H9 (cell line): ENCODE measurements at regions not wholly inside any gene's neighbourhood (a gene's known extent, or its start where the extent isn't known, plus 50 kb on each side); places are given as distances from the start of the nearest gene placed in this dataset.

Source experiments
- DNase-seq: peaks from one replicate; pipeline ENCODE4 v3.0.0-alpha.2; 2017
- H2AFZ ChIP-seq: one replicate; pipeline ENCODE4 v1.6.1; 2013; ENCODE audit warnings: mild to moderate bottlenecking, low read length, control low read depth, moderate library complexity
- H2AK5ac ChIP-seq: 2 replicates; pipeline ENCODE4 v1.6.1; 2013; ENCODE audit warnings: low read length, control low read depth, mixed read lengths; ENCODE audit not compliant: insufficient read length
- H2BK120ac ChIP-seq: one replicate; pipeline ENCODE4 v1.6.1; 2013; ENCODE audit warnings: low read depth, mild to moderate bottlenecking, low read length, control low read depth, inconsistent platforms; ENCODE audit not compliant: poor library complexity, severe bottlenecking
- H2BK12ac ChIP-seq: 2 replicates; pipeline ENCODE4 v1.6.1; 2013; ENCODE audit warnings: low read length, control low read depth, mixed read lengths, low read depth; ENCODE audit not compliant: insufficient read length
- H2BK15ac ChIP-seq: 2 replicates; pipeline ENCODE4 v1.6.1; 2013; ENCODE audit warnings: low read depth, low read length, control low read depth
- H2BK20ac ChIP-seq: one replicate; pipeline ENCODE4 v1.6.1; 2013; ENCODE audit warnings: low read depth, mild to moderate bottlenecking, low read length, control low read depth, inconsistent platforms; ENCODE audit not compliant: poor library complexity, severe bottlenecking
- H2BK5ac ChIP-seq: 2 replicates; pipeline ENCODE4 v1.6.1; 2013; ENCODE audit warnings: low read length, control low read depth, mixed read lengths; ENCODE audit not compliant: insufficient read length
- H3K14ac ChIP-seq: 2 replicates; pipeline ENCODE4 v1.6.1; 2013; ENCODE audit warnings: low read length, control low read depth; ENCODE audit not compliant: insufficient read depth
- H3K18ac ChIP-seq: 2 replicates; pipeline ENCODE4 v1.6.1; 2013; ENCODE audit warnings: low read depth, mild to moderate bottlenecking, mixed read lengths, low read length, control low read depth; ENCODE audit not compliant: insufficient read length
- H3K23ac ChIP-seq: 2 replicates; pipeline ENCODE4 v1.6.1; 2013; ENCODE audit warnings: low read length, control low read depth, mixed read lengths, low read depth; ENCODE audit not compliant: insufficient read length
- H3K23me2 ChIP-seq: 2 replicates; pipeline ENCODE4 v1.6.1; 2013; ENCODE audit warnings: low read depth, mild to moderate bottlenecking, mixed read lengths, low read length, control low read depth; ENCODE audit not compliant: insufficient read length, poor library complexity, severe bottlenecking
- H3K27ac ChIP-seq: 2 replicates; pipeline ENCODE4 v1.5.1; 2013; ENCODE audit warnings: low read length, control low read depth, mixed read lengths, low read depth; ENCODE audit not compliant: insufficient read length
- H3K27me3 ChIP-seq: 2 replicates; pipeline ENCODE4 v1.6.1; 2013; ENCODE audit warnings: low read length, control low read depth, inconsistent platforms; ENCODE audit not compliant: insufficient read depth
- H3K4ac ChIP-seq: 2 replicates; pipeline ENCODE4 v1.6.1; 2013; ENCODE audit warnings: low read depth, mild to moderate bottlenecking, control low read depth, inconsistent platforms, low read length, moderate library complexity
- H3K4me1 ChIP-seq: 2 replicates; pipeline ENCODE4 v1.6.1; 2013; ENCODE audit warnings: low read length, control low read depth, inconsistent platforms; ENCODE audit not compliant: insufficient read depth
- H3K4me2 ChIP-seq: 2 replicates; pipeline ENCODE4 v1.6.1; 2013; ENCODE audit warnings: low read length, control low read depth, mixed read lengths; ENCODE audit not compliant: insufficient read length, insufficient read depth
- H3K56ac ChIP-seq: 2 replicates; pipeline ENCODE4 v1.6.1; 2013; ENCODE audit warnings: low read depth, mild to moderate bottlenecking, mixed read lengths, low read length, control low read depth; ENCODE audit not compliant: insufficient read length
- H3K79me1 ChIP-seq: 2 replicates; pipeline ENCODE4 v1.6.1; 2013; ENCODE audit warnings: low read depth, mild to moderate bottlenecking, moderate library complexity, low read length, control low read depth, inconsistent platforms; ENCODE audit not compliant: insufficient read depth, poor library complexity, severe bottlenecking
- H3K79me2 ChIP-seq: 2 replicates; pipeline ENCODE4 v1.6.1; 2013; ENCODE audit warnings: low read length, control low read depth, inconsistent platforms; ENCODE audit not compliant: insufficient read depth
- H3K9ac ChIP-seq: 2 replicates; pipeline ENCODE4 v1.6.1; 2013; ENCODE audit warnings: low read length, control low read depth, mixed read lengths; ENCODE audit not compliant: insufficient read length; ENCODE audit errors: extremely low read depth
- H3K9me3 ChIP-seq: one replicate; pipeline ENCODE4 v1.6.1; 2013; ENCODE audit warnings: low read depth, low read length, inconsistent platforms; ENCODE audit not compliant: control insufficient read depth
- H3T11ph ChIP-seq: one replicate; pipeline ENCODE4 v1.6.1; 2013; ENCODE audit warnings: mild to moderate bottlenecking, low read length, control low read depth, inconsistent platforms
- H4K20me1 ChIP-seq: one replicate; pipeline ENCODE4 v1.6.1; 2013; ENCODE audit not compliant: control insufficient read depth, insufficient read length, insufficient read depth
- H4K5ac ChIP-seq: 2 replicates; pipeline ENCODE4 v1.6.1; 2013; ENCODE audit warnings: low read depth, mild to moderate bottlenecking, mixed read lengths, low read length, control low read depth; ENCODE audit not compliant: insufficient read length
- H4K8ac ChIP-seq: replicated peaks from 2 replicates; pipeline ENCODE4 v1.6.1; 2013; ENCODE audit warnings: low read length, control low read depth, mixed read lengths, low read depth; ENCODE audit not compliant: insufficient read length
- H4K91ac ChIP-seq: 2 replicates; pipeline ENCODE4 v1.6.1; 2013; ENCODE audit warnings: low read depth, mild to moderate bottlenecking, moderate library complexity, mixed read lengths, low read length, control low read depth; ENCODE audit not compliant: insufficient read length
- H3K27ac Mint-ChIP-seq, 3 experiments: 2 replicates in 2 of 3; 3 replicates in 1 of 3; pipeline ENCODE4 v1.8.0; 2020 to 2021; ENCODE audit warnings: mixed read lengths in 3 of 3, mild to moderate bottlenecking in 1 of 3, moderate library complexity in 1 of 3
- H3K27me3 Mint-ChIP-seq: 2 replicates; pipeline ENCODE4 v1.8.0; 2021; ENCODE audit warnings: low read depth, mild to moderate bottlenecking, moderate library complexity, mixed read lengths
- H3K36me3 Mint-ChIP-seq, 3 experiments: 2 replicates in 2 of 3; 3 replicates in 1 of 3; pipeline ENCODE4 v1.8.0; 2020 to 2021; ENCODE audit warnings: low read depth in 3 of 3, mixed read lengths in 3 of 3; ENCODE audit not compliant: insufficient read depth in 1 of 3
- H3K4me1 Mint-ChIP-seq, 2 experiments: 2 replicates each; pipeline ENCODE4 v1.8.0; 2020; ENCODE audit warnings: mixed read lengths in 2 of 2
- H3K4me3 Mint-ChIP-seq, 2 experiments: 2 replicates in 1 of 2; 3 replicates in 1 of 2; pipeline ENCODE4 v1.8.0; 2020 to 2021; ENCODE audit warnings: mild to moderate bottlenecking in 2 of 2, mixed read lengths in 2 of 2, moderate library complexity in 1 of 2
- H3K9me3 Mint-ChIP-seq, 2 experiments: 2 replicates in 1 of 2; 3 replicates in 1 of 2; pipeline ENCODE4 v1.8.0; 2020; ENCODE audit warnings: mild to moderate bottlenecking in 2 of 2, mixed read lengths in 2 of 2, moderate library complexity in 1 of 2
- WGBS: extraction: QIAGEN DNeasy Blood & Tissue Kit; methylation state at CpG from one replicate; pipeline ENCODE4 v1.1.7; 2013; ENCODE audit warnings: missing lambda C conversion rate, low lambda C conversion rate, mixed read lengths; ENCODE audit not compliant: insufficient read length; ENCODE audit errors: extremely low coverage; 5-methylcytosine and 5-hydroxymethylcytosine counted together
- TF ChIP-seq, protein P1 (sequence below): fragments of 200-600 bp; sonication (generic); conservative IDR thresholded peaks from 3 replicates; pipeline ENCODE4 v1.8.0; 2021; ENCODE audit warnings: antibody characterized with exemption, mild to moderate bottlenecking

DNA sequence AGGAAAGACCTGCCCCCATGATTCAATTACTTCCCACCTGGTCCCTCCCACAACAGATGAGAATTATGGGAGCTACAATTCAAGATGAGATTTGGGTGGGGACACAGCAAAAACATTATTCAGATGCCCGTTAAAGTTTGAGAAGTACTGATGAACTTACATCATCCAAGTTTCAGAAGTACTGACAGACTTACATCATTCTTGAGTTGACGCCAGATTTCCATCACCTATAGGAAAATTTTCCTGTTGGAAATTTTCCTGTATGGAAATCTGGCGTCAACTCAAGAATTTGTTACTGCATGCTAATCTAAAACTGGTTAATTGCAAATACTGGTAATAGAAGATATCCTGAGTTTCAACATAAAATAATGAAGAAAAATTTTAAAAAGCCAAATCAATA lies 975.9 kb downstream of the MAT2B start:
- H3K36me3 Mint-ChIP-seq = peaks cover 0 to 4% (median 3%) of the 10 kb centered on the region in 3 experiments; a peak in 3 of 7 replicates
- no peak overlapping the region for H3K4me3 Mint-ChIP-seq
- Histone ChIP-seq H3K4ac (no peak overlapping the region), H2BK120ac (no peak overlapping the region), H3K18ac (no peak overlapping the region), H3K23ac (no peak overlapping the region), H3T11ph (no peak overlapping the region), H3K56ac (no peak overlapping the region), H2BK15ac (no peak overlapping the region), H3K4me1 (no peaks in the 10 kb centered on the region), H2BK12ac (no peak overlapping the region), H3K23me2 (no peaks in the 10 kb centered on the region), H3K27ac (no peak overlapping the region), H4K8ac (no peak overlapping the region), H4K20me1 (no peaks in the 10 kb centered on the region), H3K9me3 (no peaks in the 10 kb centered on the region), H3K9ac (no peak overlapping the region), H2AK5ac (no peak overlapping the region), H2AFZ (no peak overlapping the region), H3K4me2 (no peak overlapping the region), H4K5ac (no peak overlapping the region), H3K79me1 (no peaks in the 10 kb centered on the region), H4K91ac (no peak overlapping the region), H3K27me3 (no peaks in the 10 kb centered on the region), H2BK5ac (no peak overlapping the region), H3K14ac (no peak overlapping the region), H2BK20ac (no peak overlapping the region), H3K79me2 (no peaks in the 10 kb centered on the region)
- H3K27ac Mint-ChIP-seq = no peak overlapping the region
- peaks cover 1 to 4% of the 10 kb centered on the region in 2 experiments; a peak in 3 of 4 replicates for H3K4me1 Mint-ChIP-seq
- peaks cover 0 to 3% of the 10 kb centered on the region in 2 experiments; a peak in 1 of 5 replicates for H3K9me3 Mint-ChIP-seq
- no CpG with 5 or more reads among the region's 3 CpGs for WGBS
- DNase-seq = no peak
- H3K27me3 Mint-ChIP-seq = no peaks in the 10 kb centered on the region
- TF ChIP-seq, protein P1, sequence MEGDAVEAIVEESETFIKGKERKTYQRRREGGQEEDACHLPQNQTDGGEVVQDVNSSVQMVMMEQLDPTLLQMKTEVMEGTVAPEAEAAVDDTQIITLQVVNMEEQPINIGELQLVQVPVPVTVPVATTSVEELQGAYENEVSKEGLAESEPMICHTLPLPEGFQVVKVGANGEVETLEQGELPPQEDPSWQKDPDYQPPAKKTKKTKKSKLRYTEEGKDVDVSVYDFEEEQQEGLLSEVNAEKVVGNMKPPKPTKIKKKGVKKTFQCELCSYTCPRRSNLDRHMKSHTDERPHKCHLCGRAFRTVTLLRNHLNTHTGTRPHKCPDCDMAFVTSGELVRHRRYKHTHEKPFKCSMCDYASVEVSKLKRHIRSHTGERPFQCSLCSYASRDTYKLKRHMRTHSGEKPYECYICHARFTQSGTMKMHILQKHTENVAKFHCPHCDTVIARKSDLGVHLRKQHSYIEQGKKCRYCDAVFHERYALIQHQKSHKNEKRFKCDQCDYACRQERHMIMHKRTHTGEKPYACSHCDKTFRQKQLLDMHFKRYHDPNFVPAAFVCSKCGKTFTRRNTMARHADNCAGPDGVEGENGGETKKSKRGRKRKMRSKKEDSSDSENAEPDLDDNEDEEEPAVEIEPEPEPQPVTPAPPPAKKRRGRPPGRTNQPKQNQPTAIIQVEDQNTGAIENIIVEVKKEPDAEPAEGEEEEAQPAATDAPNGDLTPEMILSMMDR = no peak
